HPDE6-E6E7 (cell line): ENCODE measurements at regions not wholly inside any gene's neighbourhood (a gene's known extent, or its start where the extent isn't known, plus 50 kb on each side); places are given as distances from the start of the nearest gene placed in this dataset.

ENCODE experiments used
- DNase-seq: peaks from one replicate; pipeline ENCODE4 v3.0.0; 2011; ENCODE audit warnings: missing footprints; ENCODE audit errors: extremely low spot score

DNA sequence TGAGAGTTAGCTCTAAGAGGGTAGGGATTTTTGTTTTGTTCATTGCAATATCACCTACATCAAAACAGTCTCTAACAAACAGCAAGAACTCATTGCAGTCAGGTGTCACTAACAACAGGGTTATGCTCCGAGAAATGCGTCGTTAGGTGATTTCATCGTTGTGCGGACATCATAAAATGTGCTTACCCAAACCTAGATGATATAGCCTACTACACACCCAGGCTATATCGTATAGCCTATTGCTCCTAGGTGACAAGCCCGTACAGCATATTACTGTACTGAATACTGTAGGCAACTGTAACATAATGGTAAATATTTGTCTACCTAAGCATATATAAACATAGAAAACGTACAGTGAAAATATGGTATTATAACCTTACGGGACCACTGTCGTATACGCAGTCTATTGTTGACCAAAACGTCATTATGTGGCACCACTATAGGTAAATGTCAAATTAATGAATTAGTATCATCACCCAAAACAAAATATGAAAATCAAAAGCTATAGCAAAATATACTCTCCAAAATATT is 49.9 kb upstream of the TAB2 start:
- no peak for DNase-seq
